Activated T-helper 9 cell treated with anti-CD3 and anti-CD28 coated beads, Interleukin-2, amount 50 U/mL, for 16 hours (primary cell): ENCODE measurements at regions not wholly inside any gene's neighbourhood (a gene's known extent, or its start where the extent isn't known, plus 50 kb on each side); places are given as distances from the start of the nearest gene placed in this dataset.
"Not testable (repeated sequence)": the region's sequence is repeated elsewhere in the genome, so short reads cannot be mapped to it uniquely, and the experiment has no call there.

Experiments used
- DNase-seq: peaks from one replicate; pipeline ENCODE4 v3.0.0-alpha.2; 2020; ENCODE audit warnings: low read depth

DNA sequence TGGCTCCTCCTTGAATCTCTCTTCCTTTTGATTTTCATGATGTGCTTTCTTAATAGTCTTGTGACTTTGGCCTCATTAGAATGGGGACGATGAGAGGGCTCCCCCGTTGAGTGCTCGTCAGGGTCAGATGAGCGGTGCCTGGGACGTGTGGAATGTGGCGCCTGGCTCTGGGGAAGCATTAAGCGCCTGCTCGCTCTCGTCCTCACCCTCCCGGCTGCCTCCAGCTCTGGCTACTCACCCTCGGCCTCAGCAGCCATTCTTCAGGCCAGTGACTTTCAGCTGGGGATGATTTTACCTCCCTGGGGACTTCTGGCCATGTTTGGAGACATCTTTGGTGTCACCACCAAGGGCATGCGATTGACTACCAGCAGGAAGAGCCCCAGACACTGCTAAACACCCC, 69.7 kb downstream of the RPS6KA4 start:
- DNase-seq: no peak

DNA sequence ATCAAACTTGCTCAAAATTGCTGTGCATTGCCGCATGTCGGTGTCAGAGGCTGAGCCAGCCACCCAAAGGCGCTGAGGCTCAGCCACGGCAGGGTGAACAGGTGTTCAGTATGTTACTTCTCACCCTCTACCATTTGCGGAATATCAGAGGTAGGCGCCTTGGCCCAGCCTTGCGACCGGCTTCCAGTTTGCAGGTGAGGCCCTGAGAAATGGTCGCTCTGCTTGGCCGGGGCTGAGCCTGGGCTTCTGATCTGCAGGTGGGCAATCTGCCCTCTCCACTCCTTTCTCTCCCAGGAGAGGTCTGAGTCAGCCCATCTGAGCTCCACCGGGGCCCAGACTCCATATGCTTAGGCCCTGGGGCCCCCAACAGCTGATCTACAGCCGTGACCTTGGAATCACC, 71.0 kb downstream of the RPS6KA4 start:
- DNase-seq: no peak

DNA sequence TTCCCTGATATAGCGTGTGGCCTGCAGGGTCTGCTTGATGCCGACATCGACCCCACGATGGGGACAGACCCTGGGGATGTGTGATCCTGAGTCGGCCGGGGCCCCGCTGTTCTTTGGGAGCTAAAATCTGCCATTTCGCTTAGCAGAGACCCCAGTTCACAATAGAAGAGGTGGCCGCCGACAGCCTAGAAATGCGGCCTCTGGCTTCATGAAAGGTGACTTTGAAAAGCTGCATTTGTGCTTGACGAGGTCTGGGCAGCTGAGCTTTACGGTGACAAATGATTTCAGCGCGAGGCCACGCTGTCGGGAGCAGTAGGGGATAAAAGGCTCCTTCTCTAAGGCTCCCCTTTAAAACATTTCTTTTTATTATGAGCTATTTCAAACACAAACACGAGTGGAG, 71.7 kb downstream of the RPS6KA4 start:
- no peak for DNase-seq

DNA sequence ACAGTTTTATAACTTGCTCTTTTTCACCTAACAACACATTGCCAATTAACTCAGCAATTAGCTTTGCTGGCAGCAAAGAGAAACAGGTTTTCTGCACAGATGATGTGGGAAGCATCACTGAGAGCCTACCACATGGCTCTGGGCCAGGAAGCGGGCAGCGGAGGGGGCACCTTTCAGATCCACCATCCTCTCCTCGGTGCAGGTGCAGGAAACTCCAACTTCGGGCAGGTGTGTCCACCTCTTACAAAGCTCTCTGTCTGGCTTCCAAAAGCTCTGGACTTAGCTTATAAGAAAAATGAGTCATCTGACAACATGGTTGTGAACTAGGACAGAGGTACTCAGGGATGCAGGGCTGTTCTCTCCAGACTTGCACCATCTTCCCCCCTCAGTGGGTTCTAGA, 77.0 kb downstream of the RPS6KA4 start:
- DNase-seq: no peak

DNA sequence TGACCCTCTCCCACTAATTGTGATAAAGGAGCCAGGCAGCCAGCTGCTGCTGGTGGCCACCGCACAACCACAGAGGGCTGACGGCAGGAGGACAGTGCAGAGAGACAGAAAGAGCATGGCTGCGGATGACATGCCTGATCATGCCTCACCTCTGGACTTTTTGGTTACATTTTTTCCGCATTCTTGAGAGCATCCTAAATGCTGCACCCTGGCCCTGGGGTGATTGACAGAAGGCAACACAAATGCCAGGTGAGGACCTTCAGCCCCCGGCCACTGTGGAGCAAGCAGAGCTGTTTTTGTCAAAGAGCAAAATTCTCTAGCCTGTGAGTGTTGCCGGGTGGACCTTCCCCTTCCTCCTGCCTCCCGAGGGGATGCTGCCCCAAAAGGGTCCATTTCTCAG, 78.5 kb downstream of the RPS6KA4 start:
- no peak for DNase-seq

DNA sequence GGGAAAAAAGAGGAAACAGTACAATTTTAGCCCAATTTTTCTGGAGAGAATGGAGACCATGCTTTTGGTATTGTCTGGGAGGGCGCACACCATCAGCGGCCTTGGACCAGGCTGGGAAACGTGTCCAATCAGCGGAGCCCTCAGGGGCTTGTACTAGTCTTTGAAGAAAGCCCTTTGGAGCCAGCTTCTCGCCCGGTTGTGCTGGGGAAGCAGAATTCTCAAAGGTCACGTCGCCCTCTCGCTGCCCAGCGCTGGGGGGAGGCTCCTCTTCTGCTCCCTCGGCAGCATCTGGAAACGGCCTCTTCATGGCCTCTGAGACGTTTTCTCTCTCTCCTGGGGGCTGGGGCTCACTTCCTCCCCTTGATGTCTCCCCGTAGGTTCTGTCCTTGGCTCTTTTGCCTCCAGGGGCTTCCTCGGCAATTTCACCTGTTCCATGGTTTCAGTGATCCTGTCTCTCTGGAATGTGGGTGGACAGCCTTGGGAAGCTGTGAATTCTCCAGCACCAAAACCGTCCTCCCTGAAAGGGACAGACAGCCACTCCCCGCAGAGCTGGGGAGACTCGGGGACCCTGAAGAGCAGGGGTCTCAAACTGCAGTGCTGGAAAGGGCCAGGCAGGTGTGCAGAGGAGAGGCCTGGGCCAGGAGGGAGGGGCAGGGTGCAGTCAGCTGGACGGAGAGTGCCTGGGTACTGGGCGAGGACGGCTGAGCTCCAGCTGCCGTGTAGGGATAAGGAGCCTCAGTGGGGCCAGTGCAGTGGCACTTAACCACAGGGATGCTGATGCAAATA, 80.2 kb downstream of the RPS6KA4 start:
- DNase-seq: no peak

DNA sequence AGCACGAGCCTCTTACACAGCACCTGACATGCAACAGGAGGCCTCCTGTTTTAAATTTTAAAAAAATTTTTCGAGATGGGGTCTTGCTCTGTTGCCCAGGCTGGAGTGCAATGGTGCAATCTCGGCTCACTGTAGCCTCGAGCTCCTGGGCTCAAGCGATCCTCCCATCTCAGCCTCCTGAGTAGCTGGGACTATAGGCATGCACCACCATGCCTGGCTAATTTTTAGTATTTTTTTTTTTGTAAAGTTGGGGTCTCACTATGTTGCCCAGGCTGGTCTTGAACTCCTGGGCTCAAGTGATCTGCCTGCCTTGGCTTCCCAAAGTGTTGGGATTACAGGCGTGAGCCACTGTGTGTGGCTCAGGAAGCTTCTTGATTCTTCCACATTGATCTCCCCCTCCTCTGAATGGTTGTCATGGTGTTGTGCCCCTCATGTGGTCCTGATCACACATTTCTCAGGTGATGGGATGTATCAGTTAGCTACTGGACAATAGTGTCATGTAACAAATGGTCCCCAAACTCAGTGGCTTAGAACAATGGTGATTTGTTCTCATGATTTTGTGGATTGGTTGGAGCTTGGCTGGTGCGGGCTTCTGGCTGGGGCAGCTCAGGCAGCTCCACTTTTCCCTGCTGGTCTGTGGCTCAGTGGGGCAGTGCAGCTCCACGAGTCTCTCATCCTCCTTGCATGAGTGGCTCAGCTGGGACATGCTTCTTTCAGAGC, 81.0 kb downstream of the RPS6KA4 start:
- DNase-seq: not testable (repeated sequence)

DNA sequence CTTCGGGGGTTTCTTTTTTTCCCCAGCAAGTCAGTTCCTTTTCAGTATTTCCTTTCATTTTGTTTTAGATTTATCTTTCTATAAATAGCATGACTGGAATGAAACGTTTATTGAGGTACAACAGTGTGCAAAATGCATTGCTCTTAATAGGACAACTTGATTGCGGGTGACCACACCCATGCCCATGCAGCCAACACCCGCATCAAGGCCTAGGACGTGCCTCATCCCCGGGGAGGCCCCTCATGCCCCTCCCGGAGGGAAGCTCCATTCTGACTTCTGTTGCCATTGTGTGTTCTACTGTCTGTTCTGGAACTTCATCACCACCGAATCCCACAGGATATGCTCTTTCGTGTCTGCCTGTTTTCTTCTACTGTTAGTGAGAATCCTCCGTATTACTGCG, 82.2 kb downstream of the RPS6KA4 start:
- no peak for DNase-seq

DNA sequence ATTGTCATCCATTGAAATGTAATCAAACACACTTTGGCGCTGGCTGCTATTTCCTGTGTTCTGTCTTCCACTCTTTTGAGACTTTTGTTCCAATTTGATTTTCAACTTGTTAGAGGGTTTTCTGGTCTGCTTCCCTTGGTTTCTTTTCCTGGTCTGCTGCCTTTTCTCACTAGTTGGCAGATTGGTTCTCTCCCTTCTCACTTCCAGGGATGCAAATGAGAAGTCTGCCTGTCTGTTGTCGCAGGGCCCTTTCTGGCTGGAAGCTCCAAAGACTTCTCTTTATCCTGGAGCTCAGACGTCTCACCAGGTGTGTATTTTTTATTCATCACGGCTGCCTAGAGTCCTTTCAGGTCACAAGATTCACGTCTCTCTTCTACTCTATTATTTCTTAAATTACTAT, 84.0 kb downstream of the RPS6KA4 start:
- DNase-seq: no peak

DNA sequence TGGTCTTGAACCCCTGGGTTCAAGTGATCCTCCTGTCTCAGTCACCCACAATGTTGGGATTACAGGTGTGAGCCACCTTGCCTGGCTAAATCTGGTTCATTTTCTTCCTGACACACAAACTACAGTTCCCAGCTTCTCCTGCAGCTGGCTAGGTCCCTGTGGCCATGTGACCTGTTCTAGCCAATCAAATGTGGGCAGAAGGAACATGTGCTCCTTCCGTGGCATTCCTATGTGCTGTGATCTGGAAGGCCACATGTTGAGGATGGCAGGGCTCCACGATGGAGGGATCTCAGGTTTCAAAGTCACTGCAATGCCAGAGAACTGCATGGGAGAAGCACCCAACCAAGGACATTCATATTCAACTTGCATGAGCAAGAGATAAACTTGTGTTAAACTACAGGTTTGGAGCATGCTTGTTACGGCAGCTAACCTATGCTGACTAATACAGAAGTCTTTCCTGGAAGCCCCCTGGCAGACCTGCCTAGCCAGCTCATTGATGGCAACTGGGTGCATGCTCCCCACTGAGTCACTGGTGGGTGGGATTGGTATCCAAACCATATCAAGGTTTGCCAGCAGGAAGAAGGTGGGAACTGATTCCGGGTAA, 86.0 kb downstream of the RPS6KA4 start:
- no peak for DNase-seq

DNA sequence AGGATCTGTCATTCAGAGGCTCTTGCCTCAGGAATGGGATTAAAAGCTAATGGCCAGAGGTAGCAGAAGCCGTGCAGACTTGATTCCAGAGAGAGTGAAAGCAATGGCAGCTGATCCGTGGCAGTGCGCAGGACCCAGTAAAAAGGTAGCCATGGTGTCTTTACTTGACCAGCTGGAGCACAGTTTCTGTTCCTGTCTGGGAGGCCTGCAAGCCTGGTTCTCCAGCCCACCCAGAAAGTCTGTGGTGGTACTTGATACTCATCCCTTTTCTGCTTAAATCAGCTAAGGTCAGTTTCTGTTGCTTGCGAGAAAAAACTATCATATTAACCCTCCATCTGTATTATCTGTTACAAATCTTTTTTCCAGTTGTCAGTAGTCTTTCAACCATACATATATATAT, 86.7 kb downstream of the RPS6KA4 start:
- DNase-seq: no peak

DNA sequence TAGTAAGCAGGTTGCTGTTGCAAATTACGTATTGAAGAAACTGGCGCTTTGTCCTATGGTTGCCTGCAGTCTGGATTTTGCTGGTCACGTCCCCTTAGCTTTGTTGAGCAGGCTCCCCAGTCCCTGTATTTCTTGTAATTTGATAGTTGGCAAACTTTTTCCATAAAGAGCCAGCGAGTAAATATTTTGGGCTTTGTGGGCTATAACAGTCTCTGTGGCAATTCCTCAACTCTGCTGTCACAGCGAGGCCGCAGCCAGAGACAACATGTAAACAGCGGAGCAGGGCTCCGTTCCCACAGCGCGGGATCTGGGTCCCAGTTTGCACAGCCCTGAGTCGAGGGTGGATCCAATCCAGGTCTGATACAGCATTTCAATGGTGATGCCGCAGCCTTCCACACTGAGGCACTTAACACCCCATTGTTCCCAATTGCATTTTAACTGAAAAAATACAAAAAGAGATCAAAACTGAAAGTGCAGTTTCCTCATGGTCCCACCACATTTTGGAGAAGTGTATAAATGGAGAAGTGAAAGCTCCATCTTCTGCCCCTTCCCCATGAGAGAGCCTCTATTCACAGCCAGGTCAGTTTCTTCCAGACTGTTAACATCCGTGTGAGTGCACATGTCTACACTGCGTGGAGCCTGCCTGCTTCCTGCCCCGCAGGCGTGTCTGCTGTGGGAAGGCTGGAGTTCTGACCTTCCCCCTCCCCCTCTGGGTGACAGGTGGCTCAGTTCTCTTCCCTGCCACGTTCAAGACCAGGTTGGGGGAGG, 89.1 kb downstream of the RPS6KA4 start:
- no peak for DNase-seq

DNA sequence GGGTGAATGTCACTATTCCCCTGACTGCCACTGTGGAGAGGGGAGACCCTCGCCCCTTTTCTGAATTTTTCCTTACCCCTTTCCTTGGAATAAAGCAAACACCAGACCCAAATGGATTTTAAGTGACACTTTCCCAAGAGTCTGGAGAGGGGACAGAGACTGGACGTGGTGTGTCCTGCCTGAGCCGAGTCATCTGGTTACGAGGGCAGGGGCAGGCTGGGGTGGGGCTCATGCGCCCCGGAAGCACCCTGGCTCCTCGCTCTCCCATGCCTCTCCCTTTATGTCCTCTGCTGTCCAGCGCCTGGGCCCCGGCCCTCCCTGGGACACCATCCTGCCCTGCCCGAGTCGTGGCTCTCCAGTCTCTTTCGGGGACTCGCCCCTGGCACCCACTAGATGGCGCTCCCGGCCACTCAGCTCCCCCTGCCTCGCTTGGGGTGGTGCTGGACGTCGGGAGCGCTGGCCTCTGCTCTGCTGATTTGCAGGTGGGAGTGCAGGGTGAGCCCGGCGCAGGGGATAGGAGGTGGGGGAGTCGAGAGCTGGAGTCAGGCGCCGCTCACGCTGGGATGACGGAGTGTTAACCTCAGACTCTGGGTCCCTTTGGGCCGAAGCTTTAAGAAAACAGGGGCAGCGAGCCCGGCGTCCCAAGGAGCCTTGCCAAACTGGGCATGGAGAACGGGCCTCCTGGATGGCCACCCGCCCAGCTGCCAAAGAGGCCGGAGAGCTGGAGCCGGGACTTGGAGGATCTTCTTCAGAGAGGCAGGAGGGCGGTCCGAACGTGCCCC, 89.8 kb downstream of the RPS6KA4 start:
- DNase-seq: peak; percentile 48

DNA sequence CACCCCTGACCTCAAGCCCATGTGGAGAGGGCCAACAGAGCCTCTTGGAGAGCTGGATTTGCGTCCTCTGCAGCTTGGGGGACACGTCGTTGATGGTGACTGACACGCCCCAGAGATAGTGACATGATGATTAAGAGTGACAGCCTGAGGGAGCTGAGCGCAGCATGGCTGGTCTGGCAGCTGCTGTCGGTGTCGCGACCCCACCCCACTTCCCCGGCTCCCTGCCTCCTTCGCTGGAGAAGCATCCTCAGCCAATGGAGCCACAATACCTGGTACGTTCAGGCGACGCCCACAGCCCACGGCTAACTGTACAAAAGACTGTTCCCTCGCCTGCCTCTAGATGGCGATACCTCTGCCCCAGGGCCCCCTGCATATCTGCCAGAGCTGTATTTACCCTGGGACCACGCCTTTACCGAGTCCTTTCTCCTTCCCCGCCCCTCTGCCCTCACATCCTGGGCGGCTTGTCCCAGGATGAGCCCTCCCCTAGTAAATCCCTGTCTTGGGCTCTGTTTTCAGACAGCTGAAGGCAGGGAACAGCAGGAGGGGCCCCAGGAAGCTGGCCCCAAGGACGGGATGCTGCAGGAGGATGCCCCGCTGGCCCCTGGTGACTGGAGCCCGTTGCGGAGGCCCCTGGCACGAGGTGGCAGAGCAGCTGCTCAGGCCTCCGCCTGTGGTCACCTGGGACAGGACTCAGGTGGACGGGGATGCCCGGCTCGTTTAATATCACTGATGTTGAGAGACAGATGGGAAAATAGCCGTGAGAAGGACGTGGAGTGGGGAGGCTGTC, 90.6 kb downstream of the RPS6KA4 start:
- DNase-seq: peak; percentile 53

DNA sequence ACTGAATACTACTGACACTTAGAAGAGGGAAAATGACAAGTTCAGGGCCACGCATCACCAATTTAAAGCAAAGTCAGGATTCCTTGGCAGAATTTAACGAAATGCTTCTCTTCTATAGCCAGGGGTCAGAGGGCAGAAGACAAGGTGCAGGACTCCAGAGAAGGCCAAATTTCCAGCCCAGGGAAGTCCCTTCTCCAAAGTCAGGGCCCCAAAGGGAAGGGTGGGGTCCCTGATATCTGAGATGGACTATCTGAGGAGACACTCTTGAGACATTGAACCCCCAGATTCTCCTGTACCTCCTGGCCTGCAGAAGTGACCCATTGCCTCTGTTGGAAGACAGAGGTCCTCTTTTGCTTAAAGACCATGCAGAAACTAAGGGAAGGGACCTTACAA, 91.2 kb downstream of the RPS6KA4 start:
- no peak for DNase-seq

DNA sequence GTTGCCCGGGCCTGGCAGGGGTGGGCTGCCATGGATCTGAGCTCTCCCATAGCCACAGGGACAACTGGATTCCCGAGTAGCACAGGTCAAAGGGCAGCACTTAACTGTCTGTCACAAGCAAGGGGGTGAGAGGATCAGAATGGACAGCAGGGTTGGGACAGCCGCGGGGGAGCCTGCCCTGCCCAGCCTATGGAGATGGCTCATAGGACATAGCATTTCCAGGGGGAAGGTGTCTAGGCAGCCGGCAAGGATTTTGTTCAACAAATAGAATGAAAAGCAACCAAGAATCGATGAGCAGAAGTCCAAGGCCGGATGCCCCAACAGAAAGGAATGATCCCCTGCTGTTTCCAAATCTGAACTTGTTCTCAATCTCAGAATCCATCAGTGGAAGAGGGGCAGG, 92.9 kb downstream of the RPS6KA4 start:
- no peak for DNase-seq

DNA sequence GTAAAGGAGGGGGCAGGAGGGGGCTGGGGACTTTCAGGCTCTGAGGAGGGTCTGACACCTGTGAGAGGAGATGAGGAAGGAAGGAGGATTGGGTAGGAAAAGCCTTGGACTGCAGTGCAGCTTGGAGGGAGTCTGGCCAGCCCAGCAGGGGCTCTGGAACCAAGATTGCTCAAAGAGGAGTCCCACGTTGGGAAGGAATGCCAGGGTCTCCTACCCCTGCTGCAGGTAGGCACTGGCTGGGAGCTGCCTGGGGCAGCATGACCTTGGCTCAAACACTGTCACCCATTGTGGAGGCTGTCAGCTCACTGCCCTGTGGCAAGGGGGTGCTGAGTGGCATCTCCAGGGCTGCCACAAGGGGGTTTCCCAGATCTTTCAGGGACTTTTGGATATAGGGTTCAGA, 94.5 kb downstream of the RPS6KA4 start:
- DNase-seq: no peak

DNA sequence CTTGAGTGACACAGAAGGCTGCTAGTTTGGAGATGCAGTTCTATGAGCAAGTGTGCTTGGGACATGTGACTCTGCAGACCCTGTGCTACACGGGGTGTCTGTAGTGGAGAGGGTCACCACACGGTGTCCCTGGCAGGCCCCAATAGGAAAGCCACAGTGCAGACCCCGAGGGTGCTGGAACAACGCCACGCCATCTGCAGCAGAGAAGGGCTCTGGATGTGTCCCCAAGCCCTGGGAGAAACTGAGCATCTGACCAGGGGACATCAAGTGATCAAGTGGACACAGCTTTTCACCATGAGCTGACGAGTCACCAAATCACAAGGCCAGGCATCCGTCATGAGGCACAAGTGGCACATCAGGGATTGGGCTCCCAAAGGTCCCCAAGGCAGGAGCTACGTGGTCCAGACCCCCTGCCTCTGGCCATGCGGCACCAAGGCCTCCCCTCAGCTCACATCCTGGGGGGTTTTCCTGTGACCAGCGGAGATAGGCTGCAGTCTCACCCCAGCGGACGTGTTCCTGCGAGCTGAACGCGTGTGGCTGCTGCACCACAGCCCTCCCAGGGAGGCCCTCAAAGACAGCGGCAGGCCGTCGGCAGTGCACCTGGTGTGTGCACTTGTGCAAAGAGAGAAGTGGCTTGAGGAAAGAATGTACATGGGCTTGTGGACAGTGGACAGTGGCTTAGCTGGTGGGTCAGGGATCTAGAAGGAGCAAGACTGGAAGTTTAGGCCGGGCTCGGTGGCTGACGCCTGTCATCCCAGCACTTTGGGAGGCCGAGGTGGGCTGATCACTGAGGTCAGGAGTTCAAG, 96.7 kb downstream of the RPS6KA4 start:
- no peak for DNase-seq

DNA sequence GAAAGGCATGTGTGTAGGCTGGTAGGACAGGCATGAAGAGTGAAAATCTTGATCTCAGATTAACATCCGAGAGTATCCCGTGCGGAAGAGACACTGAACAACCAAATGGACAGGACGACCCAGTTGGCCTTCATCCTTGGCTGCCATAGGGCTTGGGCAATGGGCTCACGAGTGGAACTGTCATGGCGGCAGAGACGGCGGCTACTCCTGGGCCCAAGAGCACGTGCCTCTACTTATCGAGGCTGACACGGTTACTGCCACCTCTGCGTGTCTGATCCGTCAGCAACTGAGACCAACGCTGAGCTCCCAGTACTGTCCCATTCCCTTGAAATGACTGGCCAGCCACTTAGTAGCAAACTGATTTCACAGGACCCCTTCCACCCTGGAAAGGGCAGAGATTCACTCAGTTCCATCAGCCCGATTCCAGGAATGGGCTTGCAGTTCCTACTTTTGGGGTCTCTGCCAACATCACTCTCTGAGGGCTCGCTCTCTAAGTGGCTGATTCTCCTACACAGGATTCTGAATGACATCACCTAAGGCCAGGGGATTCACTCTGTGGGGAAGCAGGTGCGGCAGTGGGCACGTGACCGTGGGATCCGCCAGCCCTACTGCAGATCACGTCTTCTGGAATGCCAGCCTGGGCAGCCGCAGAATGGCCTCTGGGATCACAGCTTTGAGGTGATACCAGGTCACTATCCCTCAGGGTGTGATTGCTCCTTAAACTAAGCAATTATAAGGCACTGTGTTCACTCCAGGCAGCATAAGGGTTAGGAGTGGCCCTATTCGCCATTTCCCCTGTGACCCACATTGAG, 97.8 kb downstream of the RPS6KA4 start:
- no peak for DNase-seq
